ENCODE measurements at regions not wholly inside any gene's neighbourhood (a gene's known extent, or its start where the extent isn't known, plus 50 kb on each side); places are given as distances from the start of the nearest gene placed in this dataset.
"Not testable (repeated sequence)": the region's sequence is repeated elsewhere in the genome, so short reads cannot be mapped to it uniquely, and the experiment has no call there.

- Mint-ChIP-seq H3K27me3 (no peaks in the 10 kb centered on the region), H3K4me3 (no peak overlapping the region), H3K4me1 (peaks cover 0 to 3% (median 0%) of the 10 kb centered on the region in 4 donors), H3K27ac (no peak overlapping the region), H3K9me3 (peaks cover 0 to 11% (median 4%) of the 10 kb centered on the region in 8 donors), H3K36me3 (no peaks in the 10 kb centered on the region)
- ChIA-PET CTCF (ENCODE audit: partially characterized antibody) (no interaction called here), POLR2A (ENCODE audit: partially characterized antibody) (no interaction called here)
- H3K4me3 ChIP-seq (ENCODE audit: low read length in 2 of 2): no peak overlapping the region
- no peak for DNase-seq
- H3K9me3 ChIP-seq (ENCODE audit: control insufficient read depth in 1 of 2, low read length in 2 of 2): no peaks in the 10 kb centered on the region
- H3K4me1 ChIP-seq (ENCODE audit: insufficient read depth, low read length): no peaks in the 10 kb centered on the region
- H3K27ac ChIP-seq (ENCODE audit: low read depth, low read length): no peak overlapping the region
- no peaks in the 10 kb centered on the region for H3K27me3 ChIP-seq (ENCODE audit: insufficient read depth, low read length)
- intact Hi-C loops (cut with micrococcal nuclease): no loop called here
- no peaks in the 10 kb centered on the region for H3K36me3 ChIP-seq (ENCODE audit: insufficient read depth, low read length)
These were observed 68.3 kb upstream of the SESTD1 start for GRCh38 chr2:179332903-179333302.

GRCh38 chr2:179331061-179331460 lies 66.4 kb upstream of the SESTD1 start:
- H3K4me1 ChIP-seq (ENCODE audit: insufficient read depth, low read length): no peaks in the 10 kb centered on the region
- H3K4me3 Mint-ChIP-seq: no peak overlapping the region
- H3K36me3 ChIP-seq (ENCODE audit: insufficient read depth, low read length): no peaks in the 10 kb centered on the region
- H3K36me3 Mint-ChIP-seq: no peaks in the 10 kb centered on the region
- intact Hi-C loops (cut with micrococcal nuclease): no loop called here
- peaks cover 0 to 11% (median 4%) of the 10 kb centered on the region in 8 donors for H3K9me3 Mint-ChIP-seq
- DNase-seq: no peak
- H3K27me3 Mint-ChIP-seq: no peaks in the 10 kb centered on the region
- peaks cover 0 to 3% (median 0%) of the 10 kb centered on the region in 4 donors for H3K4me1 Mint-ChIP-seq
- ChIA-PET CTCF (ENCODE audit: partially characterized antibody) (no interaction called here), POLR2A (ENCODE audit: partially characterized antibody) (no interaction called here)
- H3K27ac Mint-ChIP-seq: no peak overlapping the region
- H3K9me3 ChIP-seq (ENCODE audit: control insufficient read depth in 1 of 2, low read length in 2 of 2): no peaks in the 10 kb centered on the region
- H3K4me3 ChIP-seq (ENCODE audit: low read length in 2 of 2): no peak overlapping the region
- H3K27me3 ChIP-seq (ENCODE audit: insufficient read depth, low read length): no peaks in the 10 kb centered on the region
- H3K27ac ChIP-seq (ENCODE audit: low read depth, low read length): no peak overlapping the region

GRCh38 chr2:179322289-179322688 lies 57.7 kb upstream of the SESTD1 start:
- CTCF ChIA-PET (ENCODE audit: partially characterized antibody): no interaction called here
- intact Hi-C loops (cut with micrococcal nuclease): no loop called here
- Histone ChIP-seq H3K36me3 (ENCODE audit: insufficient read depth, low read length) (no peaks in the 10 kb centered on the region), H3K27ac (ENCODE audit: low read depth, low read length) (no peak overlapping the region), H3K4me1 (ENCODE audit: insufficient read depth, low read length) (no peaks in the 10 kb centered on the region), H3K4me3 (ENCODE audit: low read length in 2 of 2) (no peak overlapping the region), H3K27me3 (ENCODE audit: insufficient read depth, low read length) (no peaks in the 10 kb centered on the region), H3K9me3 (ENCODE audit: control insufficient read depth in 1 of 2, low read length in 2 of 2) (no peaks in the 10 kb centered on the region)
- Mint-ChIP-seq H3K27me3 (peaks cover 0 to 3% of the 10 kb centered on the region in 2 donors), H3K4me1 (no peaks in the 10 kb centered on the region), H3K9me3 (peaks cover 0 to 4% (median 0%) of the 10 kb centered on the region in 8 donors), H3K36me3 (no peaks in the 10 kb centered on the region), H3K4me3 (no peak overlapping the region), H3K27ac (no peak overlapping the region)
- POLR2A ChIA-PET (ENCODE audit: partially characterized antibody): no interaction called here
- DNase-seq: no peak

GRCh38 chr2:179321034-179321433 lies 56.4 kb upstream of the SESTD1 start:
- CTCF ChIA-PET (ENCODE audit: partially characterized antibody); POLR2A ChIA-PET (ENCODE audit: partially characterized antibody); H3K9me3 ChIP-seq (ENCODE audit: control insufficient read depth in 1 of 2, low read length in 2 of 2); H3K4me1 Mint-ChIP-seq; H3K4me1 ChIP-seq (ENCODE audit: insufficient read depth, low read length); H3K9me3 Mint-ChIP-seq; H3K4me3 Mint-ChIP-seq; H3K27ac Mint-ChIP-seq; intact Hi-C loops (cut with micrococcal nuclease); H3K4me3 ChIP-seq (ENCODE audit: low read length in 2 of 2); DNase-seq; H3K27ac ChIP-seq (ENCODE audit: low read depth, low read length); H3K27me3 Mint-ChIP-seq; H3K36me3 ChIP-seq (ENCODE audit: insufficient read depth, low read length); H3K36me3 Mint-ChIP-seq; H3K27me3 ChIP-seq (ENCODE audit: insufficient read depth, low read length): not testable (repeated sequence)

GRCh38 chr2:179314729-179315128 lies 50.1 kb upstream of the SESTD1 start:
- H3K27me3 ChIP-seq (ENCODE audit: insufficient read depth, low read length); H3K4me1 ChIP-seq (ENCODE audit: insufficient read depth, low read length); H3K9me3 Mint-ChIP-seq; H3K27me3 Mint-ChIP-seq; H3K27ac Mint-ChIP-seq; H3K36me3 Mint-ChIP-seq; H3K4me3 Mint-ChIP-seq; DNase-seq; H3K4me3 ChIP-seq (ENCODE audit: low read length in 2 of 2); H3K9me3 ChIP-seq (ENCODE audit: control insufficient read depth in 1 of 2, low read length in 2 of 2); H3K4me1 Mint-ChIP-seq; POLR2A ChIA-PET (ENCODE audit: partially characterized antibody); CTCF ChIA-PET (ENCODE audit: partially characterized antibody); intact Hi-C loops (cut with micrococcal nuclease); H3K27ac ChIP-seq (ENCODE audit: low read depth, low read length); H3K36me3 ChIP-seq (ENCODE audit: insufficient read depth, low read length): not testable (repeated sequence)

All from CD4-positive, alpha-beta memory T cell (primary cell).